IMR-90 (cell line): ENCODE measurements at regions not wholly inside any gene's neighbourhood (a gene's known extent, or its start where the extent isn't known, plus 50 kb on each side); places are given as distances from the start of the nearest gene placed in this dataset.

Source experiments
- ATAC-seq: fragments of 200-7000 bp; cut with Tn5 transposase; 2 replicates; pipeline ENCODE4 v1.9.1; 2020; ENCODE audit warnings: low read depth, mild to moderate bottlenecking, moderate library complexity
- BruUV-seq: library from RNA; stranded (reverse); fragments of 400-500 nt; replicated peaks from 2 replicates; lab custom pipeline; 2021; lab: Mats Ljungman, UMichigan
- CTCF ChIA-PET: fragments of 300-600 bp; formaldehyde crosslinking; extraction: SDS; loops from one replicate; lab custom pipeline; 2021; ENCODE audit warnings: antibody characterized with exemption; lab: Yijun Ruan, JAX
- POLR2A ChIA-PET: fragments of 300-600 bp; sonication (Branson Sonifier 250); formaldehyde crosslinking; loops from one replicate; lab custom pipeline; 2022; ENCODE audit warnings: antibody characterized with exemption; ENCODE audit not compliant: unreplicated experiment; lab: Charles Lee
- DNase-seq: peaks from one replicate; pipeline ENCODE4 v3.0.0; 2013
- H2AFZ ChIP-seq: replicated peaks from 2 replicates; pipeline ENCODE3; 2013; ENCODE audit warnings: low read length, mild to moderate bottlenecking; ENCODE audit not compliant: poor library complexity
- H2AK5ac ChIP-seq: 2 replicates; pipeline ENCODE4 v1.6.1; 2013; ENCODE audit warnings: low read depth, low read length, inconsistent platforms
- H2AK9ac ChIP-seq: replicated peaks from 2 replicates; pipeline ENCODE3; 2013; ENCODE audit warnings: mild to moderate bottlenecking, low read depth, low read length, moderate library complexity; ENCODE audit not compliant: poor library complexity
- H2BK120ac ChIP-seq: 2 replicates; pipeline ENCODE4 v1.6.1; 2013; ENCODE audit warnings: low read depth, low read length, inconsistent platforms
- H2BK15ac ChIP-seq: 3 replicates; pipeline ENCODE4 v1.6.1; 2013; ENCODE audit warnings: low read depth, low read length, inconsistent platforms
- H2BK20ac ChIP-seq: 2 replicates; pipeline ENCODE4 v1.6.1; 2013; ENCODE audit warnings: low read depth, mild to moderate bottlenecking, inconsistent platforms, low read length, moderate library complexity
- H2BK5ac ChIP-seq: 2 replicates; pipeline ENCODE4 v1.6.1; 2013; ENCODE audit warnings: mild to moderate bottlenecking, low read depth, low read length, inconsistent platforms; ENCODE audit not compliant: poor library complexity, severe bottlenecking
- H3K14ac ChIP-seq: replicated peaks from 2 replicates; pipeline ENCODE4 v1.6.1; 2013; ENCODE audit warnings: low read depth, low read length, inconsistent platforms
- H3K18ac ChIP-seq: 2 replicates; pipeline ENCODE4 v1.6.1; 2013; ENCODE audit warnings: low read depth, low read length, control low read depth
- H3K23ac ChIP-seq: 2 replicates; pipeline ENCODE4 v1.6.1; 2013; ENCODE audit warnings: low read depth, low read length, inconsistent platforms
- H3K27ac ChIP-seq: 2 replicates; pipeline ENCODE4 v1.5.1; 2013; ENCODE audit warnings: mild to moderate bottlenecking, control low read depth, low read length; ENCODE audit not compliant: insufficient read depth
- H3K27me3 ChIP-seq: 2 replicates; pipeline ENCODE4 v1.6.1; 2013; ENCODE audit warnings: low read length; ENCODE audit not compliant: control insufficient read depth, insufficient read depth
- H3K36me3 ChIP-seq: 2 replicates; pipeline ENCODE4 v1.6.1; 2013; ENCODE audit warnings: low read length, mixed read lengths; ENCODE audit not compliant: control insufficient read depth, insufficient read depth
- H3K4ac ChIP-seq: 2 replicates; pipeline ENCODE4 v1.6.1; 2013; ENCODE audit warnings: low read depth, low read length, inconsistent platforms
- H3K4me1 ChIP-seq: 2 replicates; pipeline ENCODE4 v1.6.1; 2013; ENCODE audit warnings: low read length, mixed read lengths; ENCODE audit not compliant: control insufficient read depth, insufficient read depth
- H3K4me2 ChIP-seq: 2 replicates; pipeline ENCODE4 v1.6.1; 2013; ENCODE audit warnings: low read depth, mild to moderate bottlenecking, control low read depth, low read length, moderate library complexity
- H3K4me3 ChIP-seq: 2 replicates; pipeline ENCODE4 v1.5.1; 2013; ENCODE audit warnings: low read depth, mild to moderate bottlenecking, control low read depth, low read length, moderate library complexity; ENCODE audit not compliant: insufficient read depth
- H3K56ac ChIP-seq: 2 replicates; pipeline ENCODE4 v1.6.1; 2013; ENCODE audit warnings: low read length, inconsistent platforms; ENCODE audit not compliant: insufficient read depth; ENCODE audit errors: extremely low read depth
- H3K79me1 ChIP-seq, 2 experiments: 2 replicates each; pipeline ENCODE4 v1.6.1; 2013; ENCODE audit warnings: low read length in 2 of 2, inconsistent platforms in 1 of 2, low read depth in 1 of 2
- H3K9ac ChIP-seq: 2 replicates; pipeline ENCODE4 v1.6.1; 2013; ENCODE audit warnings: low read depth, low read length, control low read depth
- H3K9me1 ChIP-seq: 2 replicates; pipeline ENCODE4 v1.6.1; 2013; ENCODE audit warnings: low read length, inconsistent platforms; ENCODE audit not compliant: insufficient read depth
- H3K9me3 ChIP-seq: 2 replicates; pipeline ENCODE4 v1.6.1; 2013; ENCODE audit warnings: low read length; ENCODE audit not compliant: control insufficient read depth, insufficient read depth
- H4K20me1 ChIP-seq: 2 replicates; pipeline ENCODE4 v1.6.1; 2013; ENCODE audit warnings: low read length, inconsistent platforms; ENCODE audit not compliant: insufficient read depth
- H4K5ac ChIP-seq: 2 replicates; pipeline ENCODE4 v1.6.1; 2013; ENCODE audit warnings: mild to moderate bottlenecking, low read depth, low read length, control low read depth
- H4K8ac ChIP-seq, 2 experiments: 2 replicates each; pipeline ENCODE4 v1.6.1; 2013; ENCODE audit warnings: low read depth in 2 of 2, low read length in 2 of 2, control low read depth in 1 of 2, inconsistent platforms in 1 of 2
- H4K91ac ChIP-seq: 2 replicates; pipeline ENCODE4 v1.6.1; 2013; ENCODE audit warnings: low read depth, low read length, inconsistent platforms; ENCODE audit not compliant: insufficient read depth
- CEBPB ChIP-seq: IDR thresholded peaks from 2 replicates; pipeline ENCODE4 v1.6.1; 2012; ENCODE audit warnings: low read depth, low read length, improper control_type of control experiment
- MAFK ChIP-seq: IDR thresholded peaks from 2 replicates; pipeline ENCODE4 v1.6.1; 2012; ENCODE audit warnings: low read depth, low read length, improper control_type of control experiment
- MAZ ChIP-seq: IDR thresholded peaks from 2 replicates; pipeline ENCODE4 v1.6.1; 2012; ENCODE audit warnings: low read depth, mild to moderate bottlenecking, low read length, improper control_type of control experiment, moderate library complexity, borderline replicate concordance
- NFE2L2 ChIP-seq: fragments of 150-350 bp; IDR thresholded peaks from 2 replicates; pipeline ENCODE4 v1.6.1; 2016; ENCODE audit warnings: low read depth, mild to moderate bottlenecking, low read length
- POLR2A ChIP-seq: IDR thresholded peaks from 2 replicates; pipeline ENCODE4 v1.6.1; 2012; ENCODE audit warnings: mild to moderate bottlenecking, low read depth, low read length
- RFX5 ChIP-seq: IDR thresholded peaks from 2 replicates; pipeline ENCODE4 v1.8.0; 2012; ENCODE audit warnings: low read depth, mild to moderate bottlenecking, low read length, moderate library complexity
- WGBS, 2 experiments: methylation state at CpG; one replicate each; pipeline versions ENCODE4 v1.1.5 to v1.1.7; 2013; ENCODE audit warnings: missing lambda C conversion rate in 2 of 2; ENCODE audit not compliant: insufficient read length in 1 of 2; ENCODE audit errors: extremely low coverage in 2 of 2; 5-methylcytosine and 5-hydroxymethylcytosine counted together
- dilution Hi-C: fragments of 300-500 bp; cut with HindIII; formaldehyde crosslinking; loops from one replicate; pipeline ENCODE4 v1.14.3; 2018; ENCODE audit warnings: low sequenced_read_pairs; ENCODE audit not compliant: unreplicated experiment
- in situ Hi-C: fragments of 300-500 bp; cut with MboI; formaldehyde crosslinking; loops from 3 replicates; pipeline ENCODE4 v1.14.3; 2019; ENCODE audit warnings: low sequenced_read_pairs, inconsistent platforms, mixed read lengths
- intact Hi-C: fragments of 100-400 bp; cut with micrococcal nuclease; formaldehyde crosslinking; loops from 2 replicates; pipeline ENCODE4 v1.10.0; 2022
- TF ChIP-seq, protein P1 (sequence below): fragments of 150-350 bp; IDR thresholded peaks from 2 replicates; pipeline ENCODE4 v1.6.1; 2017; ENCODE audit warnings: mild to moderate bottlenecking, antibody characterized with exemption, low read length, low read depth
- TF ChIP-seq, protein P2 (sequence below): conservative IDR thresholded peaks from 2 replicates; pipeline ENCODE4 v1.5.1; 2012; ENCODE audit warnings: mild to moderate bottlenecking, low read depth, low read length, improper control_type of control experiment

DNA sequence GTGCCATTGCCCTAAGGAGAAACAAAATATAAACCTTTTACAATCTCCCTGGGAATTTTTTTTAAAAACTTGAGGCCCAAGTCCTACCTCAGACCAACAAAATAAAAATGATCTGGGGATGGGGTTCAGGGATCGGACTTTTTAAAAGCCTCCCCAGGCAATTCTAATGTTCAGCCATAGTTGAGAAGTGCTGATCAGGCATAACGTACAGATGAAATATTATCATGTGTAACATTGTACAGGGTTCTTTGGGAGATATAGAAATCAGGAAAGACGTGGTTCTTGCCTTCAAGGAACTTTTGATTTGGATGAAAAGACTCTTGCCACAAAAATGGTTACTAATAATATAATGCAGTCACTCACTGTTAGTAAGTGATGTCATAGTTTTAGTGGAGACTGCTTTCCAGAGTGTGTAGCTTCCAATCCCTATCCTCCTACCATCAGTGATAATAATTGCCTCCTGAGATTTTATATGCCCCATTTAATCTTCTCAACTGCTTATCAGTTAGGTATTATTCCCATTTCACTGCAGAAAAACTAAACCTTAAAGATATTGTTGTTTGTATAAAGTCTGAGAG is 135.6 kb downstream of the BRMS1L start:
- no peak overlapping the region for H2AFZ ChIP-seq
- no peak overlapping the region for H4K5ac ChIP-seq
- no peaks in the 10 kb centered on the region for H3K9me3 ChIP-seq
- H3K36me3 ChIP-seq: no peaks in the 10 kb centered on the region
- H2BK120ac ChIP-seq: no peak overlapping the region
- POLR2A ChIA-PET: no interaction called here
- ATAC-seq (no peak), DNase-seq (no peak)
- H2AK9ac ChIP-seq: no peak overlapping the region
- H3K27ac ChIP-seq: no peak overlapping the region
- no peak overlapping the region for H4K8ac ChIP-seq
- in situ Hi-C loops: no loop called here
- CTCF ChIA-PET: no interaction called here
- H3K27me3 ChIP-seq: no peaks in the 10 kb centered on the region; the same call in 1 of the 2 replicates
- no CpG with 5 or more reads among the region's 3 CpGs for WGBS, 2 experiments
- no peak overlapping the region for H3K4ac ChIP-seq
- H3K4me3 ChIP-seq: no peak overlapping the region
- no peak overlapping the region for H2AK5ac ChIP-seq
- no peak overlapping the region for H3K9ac ChIP-seq
- dilution Hi-C loops: no loop called here
- H2BK20ac ChIP-seq: no peak overlapping the region
- TF ChIP-seq NFE2L2: no peak
- TF ChIP-seq RFX5: no peak
- TF ChIP-seq MAFK: peak; percentile 75
- no peak for TF ChIP-seq MAZ
- TF ChIP-seq POLR2A: no peak
- TF ChIP-seq, protein P1, sequence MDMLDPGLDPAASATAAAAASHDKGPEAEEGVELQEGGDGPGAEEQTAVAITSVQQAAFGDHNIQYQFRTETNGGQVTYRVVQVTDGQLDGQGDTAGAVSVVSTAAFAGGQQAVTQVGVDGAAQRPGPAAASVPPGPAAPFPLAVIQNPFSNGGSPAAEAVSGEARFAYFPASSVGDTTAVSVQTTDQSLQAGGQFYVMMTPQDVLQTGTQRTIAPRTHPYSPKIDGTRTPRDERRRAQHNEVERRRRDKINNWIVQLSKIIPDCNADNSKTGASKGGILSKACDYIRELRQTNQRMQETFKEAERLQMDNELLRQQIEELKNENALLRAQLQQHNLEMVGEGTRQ: no peak
- no peak for TF ChIP-seq CEBPB
- TF ChIP-seq, protein P2, sequence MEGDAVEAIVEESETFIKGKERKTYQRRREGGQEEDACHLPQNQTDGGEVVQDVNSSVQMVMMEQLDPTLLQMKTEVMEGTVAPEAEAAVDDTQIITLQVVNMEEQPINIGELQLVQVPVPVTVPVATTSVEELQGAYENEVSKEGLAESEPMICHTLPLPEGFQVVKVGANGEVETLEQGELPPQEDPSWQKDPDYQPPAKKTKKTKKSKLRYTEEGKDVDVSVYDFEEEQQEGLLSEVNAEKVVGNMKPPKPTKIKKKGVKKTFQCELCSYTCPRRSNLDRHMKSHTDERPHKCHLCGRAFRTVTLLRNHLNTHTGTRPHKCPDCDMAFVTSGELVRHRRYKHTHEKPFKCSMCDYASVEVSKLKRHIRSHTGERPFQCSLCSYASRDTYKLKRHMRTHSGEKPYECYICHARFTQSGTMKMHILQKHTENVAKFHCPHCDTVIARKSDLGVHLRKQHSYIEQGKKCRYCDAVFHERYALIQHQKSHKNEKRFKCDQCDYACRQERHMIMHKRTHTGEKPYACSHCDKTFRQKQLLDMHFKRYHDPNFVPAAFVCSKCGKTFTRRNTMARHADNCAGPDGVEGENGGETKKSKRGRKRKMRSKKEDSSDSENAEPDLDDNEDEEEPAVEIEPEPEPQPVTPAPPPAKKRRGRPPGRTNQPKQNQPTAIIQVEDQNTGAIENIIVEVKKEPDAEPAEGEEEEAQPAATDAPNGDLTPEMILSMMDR: no peak
- no peak overlapping the region for H3K56ac ChIP-seq
- no peak overlapping the region for H3K23ac ChIP-seq
- BruUV-seq: no TSS peak
- no peak overlapping the region for H3K18ac ChIP-seq
- intact Hi-C loops: no loop called here
- H3K9me1 ChIP-seq: no peaks in the 10 kb centered on the region
- no peaks in the 10 kb centered on the region for H4K20me1 ChIP-seq
- no peak overlapping the region for H3K14ac ChIP-seq
- no peak overlapping the region for H2BK5ac ChIP-seq
- no peaks in the 10 kb centered on the region for H3K4me1 ChIP-seq
- H3K4me2 ChIP-seq: no peak overlapping the region
- no peak overlapping the region for H2BK15ac ChIP-seq
- H4K91ac ChIP-seq: no peak overlapping the region
- no peaks in the 10 kb centered on the region for H3K79me1 ChIP-seq
